ENCODE measurements at regions not wholly inside any gene's neighbourhood (a gene's known extent, or its start where the extent isn't known, plus 50 kb on each side); places are given as distances from the start of the nearest gene placed in this dataset.
A peak's percentile ranks its signal among the peaks of the same experiment; 100 is the strongest.

GRCh38 chr1:38680801-38681510 lies 178.6 kb downstream of the RRAGC start:
- DNase-seq (ENCODE audit: low spot score) = no peak
- Histone ChIP-seq H3K4me3 (ENCODE audit: low read depth in 1 of 3, low read length in 3 of 3) (no peak overlapping the region), H3K36me3 (ENCODE audit: control insufficient read depth in 4 of 4, insufficient read depth in 3 of 4, low read depth in 1 of 4, low read length in 3 of 4) (no peaks in the 10 kb centered on the region), H3K9me3 (ENCODE audit: control insufficient read depth in 4 of 4, low read length in 3 of 4) (peaks cover 0 to 2% (median 0%) of the 10 kb centered on the region in 4 donors), H3K27me3 (ENCODE audit: control insufficient read depth in 4 of 4, insufficient read depth in 4 of 4, low read length in 3 of 4) (peaks cover 0 to 5% (median 0%) of the 10 kb centered on the region in 4 donors), H3K4me1 (ENCODE audit: control insufficient read depth in 4 of 4, insufficient read depth in 4 of 4, low read length in 3 of 4) (no peaks in the 10 kb centered on the region), H3K9ac (ENCODE audit: low read depth in 1 of 2, low read length in 2 of 2) (no peak overlapping the region), H3K27ac (ENCODE audit: low read depth in 1 of 2, low read length in 2 of 2) (no peak overlapping the region)
- no peak for TF ChIP-seq TAF1 (conservative IDR thresholded peaks at IDR 0.05)
- no peak for TF ChIP-seq CTCF (IDR thresholded peaks at IDR 0.05; ENCODE audit: low read depth, low read length, missing input control)
- no peak for TF ChIP-seq MAX (IDR thresholded peaks at IDR 0.05)
- TF ChIP-seq REST (IDR thresholded peaks at IDR 0.05) = peak; percentile 97
- TF ChIP-seq ATF3 (IDR thresholded peaks at IDR 0.05) = no peak
- no peak for TF ChIP-seq FOXA1 (IDR thresholded peaks at IDR 0.05)
- no peak for TF ChIP-seq HNF4A (conservative IDR thresholded peaks at IDR 0.05)
- TF ChIP-seq GABPA (IDR thresholded peaks at IDR 0.05 in 1 of 2, conservative IDR thresholded peaks at IDR 0.05 in 1 of 2) = no peak
- 38% methylated on average over 5 of the region's 5 CpGs for WGBS

GRCh38 chr1:38677756-38678155 lies 181.8 kb downstream of the RRAGC start:
- WGBS = 63% methylated on average over 2 of the region's 2 CpGs
- Histone ChIP-seq H3K27ac (ENCODE audit: low read depth in 1 of 2, low read length in 2 of 2) (no peak overlapping the region), H3K27me3 (ENCODE audit: control insufficient read depth in 4 of 4, insufficient read depth in 4 of 4, low read length in 3 of 4) (peaks cover 0 to 4% (median 0%) of the 10 kb centered on the region in 4 donors), H3K36me3 (ENCODE audit: control insufficient read depth in 4 of 4, insufficient read depth in 3 of 4, low read depth in 1 of 4, low read length in 3 of 4) (no peaks in the 10 kb centered on the region), H3K4me3 (ENCODE audit: low read depth in 1 of 3, low read length in 3 of 3) (no peak overlapping the region), H3K4me1 (ENCODE audit: control insufficient read depth in 4 of 4, insufficient read depth in 4 of 4, low read length in 3 of 4) (no peaks in the 10 kb centered on the region), H3K9ac (ENCODE audit: low read depth in 1 of 2, low read length in 2 of 2) (no peak overlapping the region), H3K9me3 (ENCODE audit: control insufficient read depth in 4 of 4, low read length in 3 of 4) (no peaks in the 10 kb centered on the region)
- DNase-seq (ENCODE audit: low spot score) = no peak
- TF ChIP-seq FOXA1 (IDR thresholded peaks at IDR 0.05) = no peak
- TF ChIP-seq EGR1 (IDR thresholded peaks at IDR 0.05; ENCODE audit: low read depth in 2 of 2) = no peak
- no peak for TF ChIP-seq GABPA (IDR thresholded peaks at IDR 0.05 in 1 of 2, conservative IDR thresholded peaks at IDR 0.05 in 1 of 2)
- TF ChIP-seq FOXA2 (IDR thresholded peaks at IDR 0.05) = no peak
- no peak for TF ChIP-seq NR2F2 (IDR thresholded peaks at IDR 0.05)
- TF ChIP-seq RAD21 (IDR thresholded peaks at IDR 0.05) = no peak
- TF ChIP-seq MAX (IDR thresholded peaks at IDR 0.05) = no peak
- no peak for TF ChIP-seq CTCF (IDR thresholded peaks at IDR 0.05; ENCODE audit: low read depth, low read length, missing input control)
- no peak for TF ChIP-seq HNF4A (conservative IDR thresholded peaks at IDR 0.05)
- no peak for TF ChIP-seq YY1 (IDR thresholded peaks at IDR 0.05)
- TF ChIP-seq TAF1 (conservative IDR thresholded peaks at IDR 0.05) = no peak
- TF ChIP-seq RXRA (IDR thresholded peaks at IDR 0.05) = no peak
- no peak for TF ChIP-seq JUND (IDR thresholded peaks at IDR 0.05)
- no peak for TF ChIP-seq ZBTB33 (IDR thresholded peaks at IDR 0.05)

Data from liver (tissue), 8 donors.